ENCODE measurements at regions not wholly inside any gene's neighbourhood (a gene's known extent, or its start where the extent isn't known, plus 50 kb on each side); places are given as distances from the start of the nearest gene placed in this dataset.
A peak's percentile ranks its signal among the peaks of the same experiment; 100 is the strongest.
"Not testable (repeated sequence)": the region's sequence is repeated elsewhere in the genome, so short reads cannot be mapped to it uniquely, and the experiment has no call there.

DNA sequence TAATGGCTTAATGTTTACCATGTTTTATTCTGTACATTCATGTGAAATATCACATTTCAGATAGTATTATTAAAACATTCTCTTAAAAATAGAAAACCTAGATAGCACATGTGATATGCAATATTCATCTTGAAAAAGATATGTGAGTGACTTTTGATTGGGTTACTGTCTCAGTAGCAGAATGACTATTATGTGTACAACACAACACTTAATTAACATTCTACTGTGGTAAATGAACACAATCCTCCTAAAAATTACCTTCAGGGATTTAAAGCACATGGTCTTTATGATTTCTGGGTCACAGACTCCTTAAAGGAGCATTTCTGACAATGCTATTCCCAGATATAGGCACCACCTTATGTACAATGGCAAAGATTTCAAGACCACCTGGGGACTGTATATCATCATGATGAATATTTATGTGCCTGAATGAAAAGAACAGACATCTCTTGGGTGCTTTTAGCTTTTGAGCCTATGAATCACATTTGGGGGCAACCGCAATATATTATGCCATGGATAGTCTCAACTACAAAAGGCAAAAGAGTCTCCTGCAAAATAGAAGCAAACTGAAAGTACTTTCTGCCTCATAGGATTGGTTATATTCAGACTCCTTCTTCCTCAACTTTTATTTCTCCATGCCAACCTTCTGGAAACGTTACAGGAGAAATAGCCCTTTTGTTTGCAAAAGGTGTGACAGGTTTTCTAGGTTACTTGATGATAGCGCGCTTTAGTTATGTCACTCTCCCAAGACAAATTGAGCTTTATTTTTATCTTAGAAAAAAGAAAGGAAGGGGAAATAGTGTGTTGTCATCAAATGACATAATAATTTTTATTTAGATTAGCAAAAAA lies 259.0 kb downstream of the CALCRL start:
- DNase-seq (ENCODE audit: low read depth) = no peak
- no peak overlapping the region for H3K4me3 ChIP-seq (ENCODE audit: low read depth, low read length)
- TF ChIP-seq, protein P1, sequence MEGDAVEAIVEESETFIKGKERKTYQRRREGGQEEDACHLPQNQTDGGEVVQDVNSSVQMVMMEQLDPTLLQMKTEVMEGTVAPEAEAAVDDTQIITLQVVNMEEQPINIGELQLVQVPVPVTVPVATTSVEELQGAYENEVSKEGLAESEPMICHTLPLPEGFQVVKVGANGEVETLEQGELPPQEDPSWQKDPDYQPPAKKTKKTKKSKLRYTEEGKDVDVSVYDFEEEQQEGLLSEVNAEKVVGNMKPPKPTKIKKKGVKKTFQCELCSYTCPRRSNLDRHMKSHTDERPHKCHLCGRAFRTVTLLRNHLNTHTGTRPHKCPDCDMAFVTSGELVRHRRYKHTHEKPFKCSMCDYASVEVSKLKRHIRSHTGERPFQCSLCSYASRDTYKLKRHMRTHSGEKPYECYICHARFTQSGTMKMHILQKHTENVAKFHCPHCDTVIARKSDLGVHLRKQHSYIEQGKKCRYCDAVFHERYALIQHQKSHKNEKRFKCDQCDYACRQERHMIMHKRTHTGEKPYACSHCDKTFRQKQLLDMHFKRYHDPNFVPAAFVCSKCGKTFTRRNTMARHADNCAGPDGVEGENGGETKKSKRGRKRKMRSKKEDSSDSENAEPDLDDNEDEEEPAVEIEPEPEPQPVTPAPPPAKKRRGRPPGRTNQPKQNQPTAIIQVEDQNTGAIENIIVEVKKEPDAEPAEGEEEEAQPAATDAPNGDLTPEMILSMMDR (IDR thresholded peaks at IDR 0.05; ENCODE audit: insufficient read depth, low read depth, low read length) = no peak

DNA sequence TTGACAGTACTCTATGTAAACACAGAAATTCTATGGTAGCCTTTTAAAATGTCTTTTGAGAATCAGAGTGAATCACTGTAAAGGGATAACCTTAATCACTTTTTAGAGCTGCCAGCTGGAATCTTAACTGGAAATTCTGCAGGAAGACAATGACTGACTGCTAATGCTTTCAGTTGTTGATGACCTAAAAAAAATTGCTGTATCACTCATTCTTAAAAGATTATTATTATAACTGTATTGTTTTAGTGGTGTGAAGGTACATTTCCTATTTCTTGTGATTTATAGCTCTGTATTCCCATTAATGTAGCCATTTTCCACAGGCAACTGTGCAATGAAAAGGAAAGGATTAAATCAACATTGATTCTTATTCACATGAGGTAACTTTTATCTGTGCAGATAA lies 260.5 kb downstream of the CALCRL start:
- DNase-seq (ENCODE audit: low read depth) = no peak

DNA sequence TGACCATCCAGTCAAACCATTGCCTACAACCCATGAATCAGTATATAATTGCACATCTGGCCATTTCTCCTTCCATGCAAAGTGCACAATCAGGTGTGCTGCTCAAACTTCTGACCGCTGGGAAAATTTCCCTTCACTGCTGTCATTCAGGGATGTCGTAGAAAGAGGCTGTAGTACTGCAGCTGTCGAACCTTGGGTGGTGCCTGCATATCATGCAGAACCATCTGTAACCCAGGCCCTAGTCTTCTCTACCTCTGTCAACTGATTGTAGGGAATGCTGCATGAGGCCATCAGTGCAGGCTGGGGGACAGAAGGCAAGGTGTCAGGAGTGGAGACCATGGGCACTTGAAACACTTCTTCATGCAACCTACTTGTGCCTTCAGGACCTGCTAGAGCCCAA lies 267.5 kb downstream of the CALCRL start:
- TF ChIP-seq, protein P1 (IDR thresholded peaks at IDR 0.05; ENCODE audit: insufficient read depth, low read depth, low read length) = no peak
- H3K4me3 ChIP-seq (ENCODE audit: low read depth, low read length) = no peak overlapping the region
- DNase-seq (ENCODE audit: low read depth) = no peak

More for the DNA sequence above, 260.5 kb downstream of the CALCRL start:
- TF ChIP-seq, protein P1 (IDR thresholded peaks at IDR 0.05; ENCODE audit: insufficient read depth, low read depth, low read length) = no peak
- no peak overlapping the region for H3K4me3 ChIP-seq (ENCODE audit: low read depth, low read length)

DNA sequence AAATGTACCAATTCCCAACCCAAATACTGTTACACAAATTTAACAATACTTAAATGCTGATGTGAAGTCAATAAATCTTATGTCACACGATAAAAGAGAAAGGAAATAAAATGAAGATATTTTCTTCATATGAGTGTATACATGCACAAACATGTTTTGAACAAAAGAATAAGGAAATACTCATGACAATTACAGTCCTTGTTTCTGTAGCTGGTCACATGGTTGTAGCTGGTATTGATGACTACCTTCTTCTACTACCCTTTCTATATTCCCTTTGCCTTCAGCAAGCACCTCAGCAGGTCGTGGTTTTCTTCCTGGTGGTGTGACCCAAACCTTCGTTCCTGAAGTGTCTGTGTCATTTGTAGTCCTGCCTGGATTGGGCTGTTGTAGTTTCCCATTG lies 269.2 kb downstream of the CALCRL start:
- H3K4me3 ChIP-seq (ENCODE audit: low read depth, low read length); DNase-seq (ENCODE audit: low read depth): not testable (repeated sequence)

DNA sequence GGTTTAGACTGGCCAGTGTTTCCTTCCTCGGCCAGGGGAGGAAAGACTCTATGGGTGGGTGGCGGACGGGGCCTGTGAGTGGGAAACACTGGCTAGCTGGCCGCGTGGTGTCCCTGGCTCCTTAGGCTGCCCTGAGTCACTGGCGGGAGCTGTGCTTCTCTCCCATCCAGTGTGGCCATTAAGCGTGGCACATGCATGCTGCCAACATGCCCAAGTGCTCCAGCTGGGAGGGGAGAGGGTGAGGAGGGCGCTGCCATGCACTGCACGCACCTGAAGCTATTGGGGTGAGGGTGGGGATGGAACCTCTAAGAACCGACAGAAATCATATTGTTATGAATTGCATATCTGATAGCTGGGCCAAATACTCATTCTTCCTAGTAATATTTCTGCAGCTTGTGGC lies 270.8 kb downstream of the CALCRL start:
- DNase-seq (ENCODE audit: low read depth) = no peak
- TF ChIP-seq, protein P1 (IDR thresholded peaks at IDR 0.05; ENCODE audit: insufficient read depth, low read depth, low read length) = no peak
- H3K4me3 ChIP-seq (ENCODE audit: low read depth, low read length) = no peak overlapping the region

DNA sequence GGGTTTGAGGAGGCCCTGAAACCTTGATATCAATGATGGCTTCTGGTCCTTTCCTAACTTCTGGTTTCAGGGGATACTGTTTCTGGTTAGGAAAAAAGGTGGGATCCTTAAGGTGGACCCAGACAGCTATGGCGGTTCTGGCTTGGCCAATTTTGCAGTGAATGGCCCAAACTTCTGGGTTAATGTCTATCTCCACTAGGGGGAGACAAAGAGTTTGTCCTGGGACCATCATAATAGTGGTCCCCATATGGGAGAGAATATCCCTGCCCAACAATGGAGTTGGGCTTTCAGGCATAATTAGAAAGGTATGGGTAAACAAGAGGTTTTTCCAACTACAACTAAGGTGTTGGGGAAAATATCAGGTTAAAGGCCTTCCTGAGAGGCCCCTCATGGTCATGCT lies 273.5 kb downstream of the CALCRL start:
- H3K4me3 ChIP-seq (ENCODE audit: low read depth, low read length) = no peak overlapping the region
- TF ChIP-seq, protein P1 (IDR thresholded peaks at IDR 0.05; ENCODE audit: insufficient read depth, low read depth, low read length) = peak; percentile 55
- no peak for DNase-seq (ENCODE audit: low read depth)

DNA sequence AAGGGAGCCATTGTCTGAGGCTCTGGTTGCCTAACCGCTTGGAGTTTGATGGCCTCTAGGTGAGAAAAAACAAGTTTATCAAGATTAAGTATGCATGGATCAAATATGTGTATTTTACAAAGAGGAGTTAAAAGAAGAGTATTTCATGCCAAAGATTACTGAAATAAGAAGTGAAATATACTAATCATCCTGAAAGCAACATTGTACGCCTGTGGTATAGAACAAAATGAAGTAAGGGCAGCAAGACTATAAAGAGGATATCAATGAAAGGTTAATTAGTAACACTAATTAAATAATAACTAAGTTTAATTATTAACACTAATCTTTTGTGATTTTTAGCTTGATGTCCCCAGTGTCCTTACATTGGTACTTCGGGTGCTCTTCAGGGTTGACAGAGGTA lies 276.7 kb downstream of the CALCRL start:
- H3K4me3 ChIP-seq (ENCODE audit: low read depth, low read length) = no peak overlapping the region
- DNase-seq (ENCODE audit: low read depth) = no peak
- TF ChIP-seq, protein P1 (IDR thresholded peaks at IDR 0.05; ENCODE audit: insufficient read depth, low read depth, low read length) = no peak
